ENCODE measurements at regions not wholly inside any gene's neighbourhood (a gene's known extent, or its start where the extent isn't known, plus 50 kb on each side); places are given as distances from the start of the nearest gene placed in this dataset.

GRCh38 chr18:67589325-67589724, 72.8 kb upstream of the DSEL start:
- TF ChIP-seq POLR2AphosphoS5 (IDR thresholded peaks at IDR 0.05) = no peak
- TF ChIP-seq CTCF (IDR thresholded peaks at IDR 0.05) = no peak
- TF ChIP-seq POLR2A (IDR thresholded peaks at IDR 0.05) = no peak
- TF ChIP-seq EP300 (IDR thresholded peaks at IDR 0.05; ENCODE audit: low read depth) = no peak
